IMR-90 (cell line): ENCODE measurements at regions not wholly inside any gene's neighbourhood (a gene's known extent, or its start where the extent isn't known, plus 50 kb on each side); places are given as distances from the start of the nearest gene placed in this dataset.
A peak's percentile ranks its signal among the peaks of the same experiment; 100 is the strongest.

Experiments used
- ATAC-seq: fragments of 200-7000 bp; cut with Tn5 transposase; 2 replicates; pipeline ENCODE4 v1.9.1; 2020; ENCODE audit warnings: low read depth, mild to moderate bottlenecking, moderate library complexity
- BruUV-seq: library from RNA; stranded (reverse); fragments of 400-500 nt; replicated peaks from 2 replicates; lab custom pipeline; 2021; lab: Mats Ljungman, UMichigan
- CTCF ChIA-PET: fragments of 300-600 bp; formaldehyde crosslinking; extraction: SDS; loops from one replicate; lab custom pipeline; 2021; ENCODE audit warnings: antibody characterized with exemption; lab: Yijun Ruan, JAX
- POLR2A ChIA-PET: fragments of 300-600 bp; sonication (Branson Sonifier 250); formaldehyde crosslinking; loops from one replicate; lab custom pipeline; 2022; ENCODE audit warnings: antibody characterized with exemption; ENCODE audit not compliant: unreplicated experiment; lab: Charles Lee
- DNase-seq: peaks from one replicate; pipeline ENCODE4 v3.0.0; 2013
- H2AFZ ChIP-seq: replicated peaks from 2 replicates; pipeline ENCODE3; 2013; ENCODE audit warnings: low read length, mild to moderate bottlenecking; ENCODE audit not compliant: poor library complexity
- H2AK5ac ChIP-seq: 2 replicates; pipeline ENCODE4 v1.6.1; 2013; ENCODE audit warnings: low read depth, low read length, inconsistent platforms
- H2AK9ac ChIP-seq: replicated peaks from 2 replicates; pipeline ENCODE3; 2013; ENCODE audit warnings: mild to moderate bottlenecking, low read depth, low read length, moderate library complexity; ENCODE audit not compliant: poor library complexity
- H2BK120ac ChIP-seq: 2 replicates; pipeline ENCODE4 v1.6.1; 2013; ENCODE audit warnings: low read depth, low read length, inconsistent platforms
- H2BK15ac ChIP-seq: 3 replicates; pipeline ENCODE4 v1.6.1; 2013; ENCODE audit warnings: low read depth, low read length, inconsistent platforms
- H2BK20ac ChIP-seq: 2 replicates; pipeline ENCODE4 v1.6.1; 2013; ENCODE audit warnings: low read depth, mild to moderate bottlenecking, inconsistent platforms, low read length, moderate library complexity
- H2BK5ac ChIP-seq: 2 replicates; pipeline ENCODE4 v1.6.1; 2013; ENCODE audit warnings: mild to moderate bottlenecking, low read depth, low read length, inconsistent platforms; ENCODE audit not compliant: poor library complexity, severe bottlenecking
- H3K14ac ChIP-seq: replicated peaks from 2 replicates; pipeline ENCODE4 v1.6.1; 2013; ENCODE audit warnings: low read depth, low read length, inconsistent platforms
- H3K18ac ChIP-seq: 2 replicates; pipeline ENCODE4 v1.6.1; 2013; ENCODE audit warnings: low read depth, low read length, control low read depth
- H3K23ac ChIP-seq: 2 replicates; pipeline ENCODE4 v1.6.1; 2013; ENCODE audit warnings: low read depth, low read length, inconsistent platforms
- H3K27ac ChIP-seq: 2 replicates; pipeline ENCODE4 v1.5.1; 2013; ENCODE audit warnings: mild to moderate bottlenecking, control low read depth, low read length; ENCODE audit not compliant: insufficient read depth
- H3K27me3 ChIP-seq: 2 replicates; pipeline ENCODE4 v1.6.1; 2013; ENCODE audit warnings: low read length; ENCODE audit not compliant: control insufficient read depth, insufficient read depth
- H3K36me3 ChIP-seq: 2 replicates; pipeline ENCODE4 v1.6.1; 2013; ENCODE audit warnings: low read length, mixed read lengths; ENCODE audit not compliant: control insufficient read depth, insufficient read depth
- H3K4ac ChIP-seq: 2 replicates; pipeline ENCODE4 v1.6.1; 2013; ENCODE audit warnings: low read depth, low read length, inconsistent platforms
- H3K4me1 ChIP-seq: 2 replicates; pipeline ENCODE4 v1.6.1; 2013; ENCODE audit warnings: low read length, mixed read lengths; ENCODE audit not compliant: control insufficient read depth, insufficient read depth
- H3K4me2 ChIP-seq: 2 replicates; pipeline ENCODE4 v1.6.1; 2013; ENCODE audit warnings: low read depth, mild to moderate bottlenecking, control low read depth, low read length, moderate library complexity
- H3K4me3 ChIP-seq: 2 replicates; pipeline ENCODE4 v1.5.1; 2013; ENCODE audit warnings: low read depth, mild to moderate bottlenecking, control low read depth, low read length, moderate library complexity; ENCODE audit not compliant: insufficient read depth
- H3K56ac ChIP-seq: 2 replicates; pipeline ENCODE4 v1.6.1; 2013; ENCODE audit warnings: low read length, inconsistent platforms; ENCODE audit not compliant: insufficient read depth; ENCODE audit errors: extremely low read depth
- H3K79me1 ChIP-seq, 2 experiments: 2 replicates each; pipeline ENCODE4 v1.6.1; 2013; ENCODE audit warnings: low read length in 2 of 2, inconsistent platforms in 1 of 2, low read depth in 1 of 2
- H3K9ac ChIP-seq: 2 replicates; pipeline ENCODE4 v1.6.1; 2013; ENCODE audit warnings: low read depth, low read length, control low read depth
- H3K9me1 ChIP-seq: 2 replicates; pipeline ENCODE4 v1.6.1; 2013; ENCODE audit warnings: low read length, inconsistent platforms; ENCODE audit not compliant: insufficient read depth
- H3K9me3 ChIP-seq: 2 replicates; pipeline ENCODE4 v1.6.1; 2013; ENCODE audit warnings: low read length; ENCODE audit not compliant: control insufficient read depth, insufficient read depth
- H4K20me1 ChIP-seq: 2 replicates; pipeline ENCODE4 v1.6.1; 2013; ENCODE audit warnings: low read length, inconsistent platforms; ENCODE audit not compliant: insufficient read depth
- H4K5ac ChIP-seq: 2 replicates; pipeline ENCODE4 v1.6.1; 2013; ENCODE audit warnings: mild to moderate bottlenecking, low read depth, low read length, control low read depth
- H4K8ac ChIP-seq, 2 experiments: 2 replicates each; pipeline ENCODE4 v1.6.1; 2013; ENCODE audit warnings: low read depth in 2 of 2, low read length in 2 of 2, control low read depth in 1 of 2, inconsistent platforms in 1 of 2
- H4K91ac ChIP-seq: 2 replicates; pipeline ENCODE4 v1.6.1; 2013; ENCODE audit warnings: low read depth, low read length, inconsistent platforms; ENCODE audit not compliant: insufficient read depth
- BHLHE40 ChIP-seq: fragments of 150-350 bp; IDR thresholded peaks from 2 replicates; pipeline ENCODE4 v1.6.1; 2016; ENCODE audit warnings: mild to moderate bottlenecking, low read depth, low read length
- CEBPB ChIP-seq: IDR thresholded peaks from 2 replicates; pipeline ENCODE4 v1.6.1; 2012; ENCODE audit warnings: low read depth, low read length, improper control_type of control experiment
- CHD1 ChIP-seq: IDR thresholded peaks from 2 replicates; pipeline ENCODE4 v1.6.1; 2012; ENCODE audit warnings: low read depth, low read length, improper control_type of control experiment
- ELK1 ChIP-seq: fragments of 150-350 bp; IDR thresholded peaks from 2 replicates; pipeline ENCODE4 v1.6.1; 2016; ENCODE audit warnings: low read depth, mild to moderate bottlenecking, low read length, moderate library complexity, borderline replicate concordance
- FOS ChIP-seq: fragments of 150-350 bp; IDR thresholded peaks from 2 replicates; pipeline ENCODE4 v1.6.1; 2016; ENCODE audit warnings: low read depth, low read length
- MAFK ChIP-seq: IDR thresholded peaks from 2 replicates; pipeline ENCODE4 v1.6.1; 2012; ENCODE audit warnings: low read depth, low read length, improper control_type of control experiment
- MXI1 ChIP-seq: IDR thresholded peaks from 2 replicates; pipeline ENCODE4 v1.6.1; 2012; ENCODE audit warnings: low read depth, mild to moderate bottlenecking, low read length, moderate library complexity, borderline replicate concordance
- NFE2L2 ChIP-seq: fragments of 150-350 bp; IDR thresholded peaks from 2 replicates; pipeline ENCODE4 v1.6.1; 2016; ENCODE audit warnings: low read depth, mild to moderate bottlenecking, low read length
- POLR2A ChIP-seq: IDR thresholded peaks from 2 replicates; pipeline ENCODE4 v1.6.1; 2012; ENCODE audit warnings: mild to moderate bottlenecking, low read depth, low read length
- RAD21 ChIP-seq: IDR thresholded peaks from 2 replicates; pipeline ENCODE4 v1.6.1; 2012; ENCODE audit warnings: low read length, improper control_type of control experiment
- RCOR1 ChIP-seq: IDR thresholded peaks from 2 replicates; pipeline ENCODE4 v1.6.1; 2012; ENCODE audit warnings: mild to moderate bottlenecking, low read length, improper control_type of control experiment; ENCODE audit not compliant: insufficient replicate concordance
- RFX5 ChIP-seq: IDR thresholded peaks from 2 replicates; pipeline ENCODE4 v1.8.0; 2012; ENCODE audit warnings: low read depth, mild to moderate bottlenecking, low read length, moderate library complexity
- SMC3 ChIP-seq: fragments of 150-350 bp; IDR thresholded peaks from 2 replicates; pipeline ENCODE4 v1.6.1; 2016; ENCODE audit warnings: low read depth, mild to moderate bottlenecking, antibody characterized with exemption, low read length, moderate library complexity
- USF2 ChIP-seq: fragments of 150-350 bp; IDR thresholded peaks from 2 replicates; pipeline ENCODE4 v1.6.1; 2017; ENCODE audit warnings: mild to moderate bottlenecking, antibody characterized with exemption, low read length, low read depth
- WGBS, 2 experiments: methylation state at CpG; one replicate each; pipeline versions ENCODE4 v1.1.5 to v1.1.7; 2013; ENCODE audit warnings: missing lambda C conversion rate in 2 of 2; ENCODE audit not compliant: insufficient read length in 1 of 2; ENCODE audit errors: extremely low coverage in 2 of 2; 5-methylcytosine and 5-hydroxymethylcytosine counted together
- dilution Hi-C: fragments of 300-500 bp; cut with HindIII; formaldehyde crosslinking; loops from one replicate; pipeline ENCODE4 v1.14.3; 2018; ENCODE audit warnings: low sequenced_read_pairs; ENCODE audit not compliant: unreplicated experiment
- in situ Hi-C: fragments of 300-500 bp; cut with MboI; formaldehyde crosslinking; loops from 3 replicates; pipeline ENCODE4 v1.14.3; 2019; ENCODE audit warnings: low sequenced_read_pairs, inconsistent platforms, mixed read lengths
- intact Hi-C: fragments of 100-400 bp; cut with micrococcal nuclease; formaldehyde crosslinking; loops from 2 replicates; pipeline ENCODE4 v1.10.0; 2022

- H3K4me1 ChIP-seq = no peaks in the 10 kb centered on the region; the same call in 1 of the 2 replicates
- no peak overlapping the region for H2BK15ac ChIP-seq
- no peak overlapping the region for H2AFZ ChIP-seq
- in situ Hi-C loops (no loop called here), dilution Hi-C loops (no loop called here), intact Hi-C loops (no loop called here)
- H3K36me3 ChIP-seq = no peaks in the 10 kb centered on the region
- no peak overlapping the region for H3K27ac ChIP-seq
- H3K18ac ChIP-seq = peak overlapping the region; percentile 86; the same call in 1 of the 2 replicates
- H2AK9ac ChIP-seq = no peak overlapping the region
- no peaks in the 10 kb centered on the region for H3K9me1 ChIP-seq
- H2BK5ac ChIP-seq = peak overlapping the region; percentile 76
- H3K27me3 ChIP-seq = no peaks in the 10 kb centered on the region
- H4K91ac ChIP-seq = no peak overlapping the region
- WGBS, 2 experiments = no CpG with 5 or more reads among the region's 4 CpGs
- DNase-seq = peak; percentile 64
- H4K5ac ChIP-seq = peak overlapping the region; percentile 49; the same call in 1 of the 2 replicates
- CTCF ChIA-PET = no interaction called here
- no peak overlapping the region for H3K23ac ChIP-seq
- no peak for TF ChIP-seq ELK1
- no peak for TF ChIP-seq FOS
- TF ChIP-seq USF2 = no peak
- no peak for TF ChIP-seq RAD21
- TF ChIP-seq CHD1 = no peak
- no peak for TF ChIP-seq BHLHE40
- no peak for TF ChIP-seq SMC3
- TF ChIP-seq RFX5 = no peak
- no peak for TF ChIP-seq NFE2L2
- no peak for TF ChIP-seq MAFK
- TF ChIP-seq CEBPB = no peak
- TF ChIP-seq RCOR1 = no peak
- TF ChIP-seq MXI1 = no peak
- TF ChIP-seq POLR2A = no peak
- peak overlapping the region; percentile 48; the same call in 1 of the 2 replicates for H2BK20ac ChIP-seq
- H3K14ac ChIP-seq = no peak overlapping the region
- no peak overlapping the region for H2AK5ac ChIP-seq
- H3K9me3 ChIP-seq = no peaks in the 10 kb centered on the region; the same call in 1 of the 2 replicates
- no peaks in the 10 kb centered on the region for H3K79me1 ChIP-seq
- no peaks in the 10 kb centered on the region for H4K20me1 ChIP-seq
- H3K56ac ChIP-seq = no peak overlapping the region; the same call in 1 of the 2 replicates
- H3K4me2 ChIP-seq = no peak overlapping the region; the same call in 1 of the 2 replicates
- H3K4me3 ChIP-seq = no peak overlapping the region
- POLR2A ChIA-PET = no interaction called here
- H4K8ac ChIP-seq = no peak overlapping the region; a peak in 1 of 4 replicates
- ATAC-seq = peak; percentile 44; the same call in 1 of the 2 replicates
- H3K9ac ChIP-seq = no peak overlapping the region
- H2BK120ac ChIP-seq = no peak overlapping the region; the same call in 1 of the 2 replicates
- peak overlapping the region; percentile 11; the same call in 1 of the 2 replicates for H3K4ac ChIP-seq
- no TSS peak for BruUV-seq
Measured at GRCh38 chr6:113102761-113103160, 754.4 kb upstream of the MARCKS start.
